H9 (cell line): ENCODE measurements at regions not wholly inside any gene's neighbourhood (a gene's known extent, or its start where the extent isn't known, plus 50 kb on each side); places are given as distances from the start of the nearest gene placed in this dataset.

ENCODE experiments used
- DNase-seq: peaks from one replicate; pipeline ENCODE4 v3.0.0-alpha.2; 2017
- H2AFZ ChIP-seq: one replicate; pipeline ENCODE4 v1.6.1; 2013; ENCODE audit warnings: mild to moderate bottlenecking, low read length, control low read depth, moderate library complexity
- H2AK5ac ChIP-seq: 2 replicates; pipeline ENCODE4 v1.6.1; 2013; ENCODE audit warnings: low read length, control low read depth, mixed read lengths; ENCODE audit not compliant: insufficient read length
- H2BK120ac ChIP-seq: one replicate; pipeline ENCODE4 v1.6.1; 2013; ENCODE audit warnings: low read depth, mild to moderate bottlenecking, low read length, control low read depth, inconsistent platforms; ENCODE audit not compliant: poor library complexity, severe bottlenecking
- H2BK12ac ChIP-seq: 2 replicates; pipeline ENCODE4 v1.6.1; 2013; ENCODE audit warnings: low read length, control low read depth, mixed read lengths, low read depth; ENCODE audit not compliant: insufficient read length
- H2BK15ac ChIP-seq: 2 replicates; pipeline ENCODE4 v1.6.1; 2013; ENCODE audit warnings: low read depth, low read length, control low read depth
- H2BK20ac ChIP-seq: one replicate; pipeline ENCODE4 v1.6.1; 2013; ENCODE audit warnings: low read depth, mild to moderate bottlenecking, low read length, control low read depth, inconsistent platforms; ENCODE audit not compliant: poor library complexity, severe bottlenecking
- H2BK5ac ChIP-seq: 2 replicates; pipeline ENCODE4 v1.6.1; 2013; ENCODE audit warnings: low read length, control low read depth, mixed read lengths; ENCODE audit not compliant: insufficient read length
- H3K14ac ChIP-seq: 2 replicates; pipeline ENCODE4 v1.6.1; 2013; ENCODE audit warnings: low read length, control low read depth; ENCODE audit not compliant: insufficient read depth
- H3K18ac ChIP-seq: 2 replicates; pipeline ENCODE4 v1.6.1; 2013; ENCODE audit warnings: low read depth, mild to moderate bottlenecking, mixed read lengths, low read length, control low read depth; ENCODE audit not compliant: insufficient read length
- H3K23ac ChIP-seq: 2 replicates; pipeline ENCODE4 v1.6.1; 2013; ENCODE audit warnings: low read length, control low read depth, mixed read lengths, low read depth; ENCODE audit not compliant: insufficient read length
- H3K23me2 ChIP-seq: 2 replicates; pipeline ENCODE4 v1.6.1; 2013; ENCODE audit warnings: low read depth, mild to moderate bottlenecking, mixed read lengths, low read length, control low read depth; ENCODE audit not compliant: insufficient read length, poor library complexity, severe bottlenecking
- H3K27ac ChIP-seq: 2 replicates; pipeline ENCODE4 v1.5.1; 2013; ENCODE audit warnings: low read length, control low read depth, mixed read lengths, low read depth; ENCODE audit not compliant: insufficient read length
- H3K27me3 ChIP-seq: 2 replicates; pipeline ENCODE4 v1.6.1; 2013; ENCODE audit warnings: low read length, control low read depth, inconsistent platforms; ENCODE audit not compliant: insufficient read depth
- H3K4ac ChIP-seq: 2 replicates; pipeline ENCODE4 v1.6.1; 2013; ENCODE audit warnings: low read depth, mild to moderate bottlenecking, control low read depth, inconsistent platforms, low read length, moderate library complexity
- H3K4me1 ChIP-seq: 2 replicates; pipeline ENCODE4 v1.6.1; 2013; ENCODE audit warnings: low read length, control low read depth, inconsistent platforms; ENCODE audit not compliant: insufficient read depth
- H3K4me2 ChIP-seq: 2 replicates; pipeline ENCODE4 v1.6.1; 2013; ENCODE audit warnings: low read length, control low read depth, mixed read lengths; ENCODE audit not compliant: insufficient read length, insufficient read depth
- H3K56ac ChIP-seq: 2 replicates; pipeline ENCODE4 v1.6.1; 2013; ENCODE audit warnings: low read depth, mild to moderate bottlenecking, mixed read lengths, low read length, control low read depth; ENCODE audit not compliant: insufficient read length
- H3K79me1 ChIP-seq: 2 replicates; pipeline ENCODE4 v1.6.1; 2013; ENCODE audit warnings: low read depth, mild to moderate bottlenecking, moderate library complexity, low read length, control low read depth, inconsistent platforms; ENCODE audit not compliant: insufficient read depth, poor library complexity, severe bottlenecking
- H3K79me2 ChIP-seq: 2 replicates; pipeline ENCODE4 v1.6.1; 2013; ENCODE audit warnings: low read length, control low read depth, inconsistent platforms; ENCODE audit not compliant: insufficient read depth
- H3K9ac ChIP-seq: 2 replicates; pipeline ENCODE4 v1.6.1; 2013; ENCODE audit warnings: low read length, control low read depth, mixed read lengths; ENCODE audit not compliant: insufficient read length; ENCODE audit errors: extremely low read depth
- H3K9me3 ChIP-seq: one replicate; pipeline ENCODE4 v1.6.1; 2013; ENCODE audit warnings: low read depth, low read length, inconsistent platforms; ENCODE audit not compliant: control insufficient read depth
- H3T11ph ChIP-seq: one replicate; pipeline ENCODE4 v1.6.1; 2013; ENCODE audit warnings: mild to moderate bottlenecking, low read length, control low read depth, inconsistent platforms
- H4K20me1 ChIP-seq: one replicate; pipeline ENCODE4 v1.6.1; 2013; ENCODE audit not compliant: control insufficient read depth, insufficient read length, insufficient read depth
- H4K5ac ChIP-seq: 2 replicates; pipeline ENCODE4 v1.6.1; 2013; ENCODE audit warnings: low read depth, mild to moderate bottlenecking, mixed read lengths, low read length, control low read depth; ENCODE audit not compliant: insufficient read length
- H4K8ac ChIP-seq: replicated peaks from 2 replicates; pipeline ENCODE4 v1.6.1; 2013; ENCODE audit warnings: low read length, control low read depth, mixed read lengths, low read depth; ENCODE audit not compliant: insufficient read length
- H4K91ac ChIP-seq: 2 replicates; pipeline ENCODE4 v1.6.1; 2013; ENCODE audit warnings: low read depth, mild to moderate bottlenecking, moderate library complexity, mixed read lengths, low read length, control low read depth; ENCODE audit not compliant: insufficient read length
- H3K27ac Mint-ChIP-seq, 3 experiments: 2 replicates in 2 of 3; 3 replicates in 1 of 3; pipeline ENCODE4 v1.8.0; 2020 to 2021; ENCODE audit warnings: mixed read lengths in 3 of 3, mild to moderate bottlenecking in 1 of 3, moderate library complexity in 1 of 3
- H3K27me3 Mint-ChIP-seq: 2 replicates; pipeline ENCODE4 v1.8.0; 2021; ENCODE audit warnings: low read depth, mild to moderate bottlenecking, moderate library complexity, mixed read lengths
- H3K36me3 Mint-ChIP-seq, 3 experiments: 2 replicates in 2 of 3; 3 replicates in 1 of 3; pipeline ENCODE4 v1.8.0; 2020 to 2021; ENCODE audit warnings: low read depth in 3 of 3, mixed read lengths in 3 of 3; ENCODE audit not compliant: insufficient read depth in 1 of 3
- H3K4me1 Mint-ChIP-seq, 2 experiments: 2 replicates each; pipeline ENCODE4 v1.8.0; 2020; ENCODE audit warnings: mixed read lengths in 2 of 2
- H3K4me3 Mint-ChIP-seq, 2 experiments: 2 replicates in 1 of 2; 3 replicates in 1 of 2; pipeline ENCODE4 v1.8.0; 2020 to 2021; ENCODE audit warnings: mild to moderate bottlenecking in 2 of 2, mixed read lengths in 2 of 2, moderate library complexity in 1 of 2
- H3K9me3 Mint-ChIP-seq, 2 experiments: 2 replicates in 1 of 2; 3 replicates in 1 of 2; pipeline ENCODE4 v1.8.0; 2020; ENCODE audit warnings: mild to moderate bottlenecking in 2 of 2, mixed read lengths in 2 of 2, moderate library complexity in 1 of 2
- whole genome bisulfite sequencing: extraction: QIAGEN DNeasy Blood & Tissue Kit; methylation state at CpG from one replicate; pipeline ENCODE4 v1.1.7; 2013; ENCODE audit warnings: missing lambda C conversion rate, low lambda C conversion rate, mixed read lengths; ENCODE audit not compliant: insufficient read length; ENCODE audit errors: extremely low coverage; 5-methylcytosine and 5-hydroxymethylcytosine counted together
- TF ChIP-seq, protein P1 (sequence below): fragments of 200-600 bp; sonication (generic); conservative IDR thresholded peaks from 3 replicates; pipeline ENCODE4 v1.8.0; 2021; ENCODE audit warnings: antibody characterized with exemption, mild to moderate bottlenecking

DNA sequence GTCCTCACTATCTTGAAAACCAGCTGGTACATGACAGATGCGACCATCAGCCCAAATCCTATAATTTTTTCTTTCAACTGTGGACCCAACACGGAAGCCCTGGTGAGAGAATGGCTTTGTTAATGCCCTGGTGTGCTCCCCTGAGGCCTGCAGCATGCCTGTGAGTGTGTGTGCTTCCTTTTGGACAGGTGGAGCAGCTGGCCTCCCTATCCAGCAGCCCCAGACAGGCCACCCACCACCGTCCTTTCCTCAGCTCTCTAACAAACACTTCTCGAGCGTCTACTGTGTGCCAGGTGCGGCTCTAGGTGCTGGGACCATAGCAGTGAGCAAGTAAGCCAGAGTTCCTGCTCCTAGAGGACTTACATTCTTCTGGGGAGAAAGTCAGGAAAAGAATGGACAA, 78.9 kb upstream of the GZMB start:
- Mint-ChIP-seq H3K4me1 (peaks cover 9% of the 10 kb centered on the region in 2 experiments), H3K9me3 (no peaks in the 10 kb centered on the region), H3K4me3 (no peak overlapping the region), H3K27me3 (peaks cover 2% of the 10 kb centered on the region; the same call in 1 of the 2 replicates), H3K36me3 (no peaks in the 10 kb centered on the region), H3K27ac (peak overlapping the region in 1 of 3 experiments; percentile 46; a peak in 1 of 7 replicates)
- H3K27me3 ChIP-seq, result no peaks in the 10 kb centered on the region
- no peak overlapping the region for H3K56ac ChIP-seq
- H4K5ac ChIP-seq, result no peak overlapping the region
- 0 out of 2 replicates have a peak overlapping the region, but pooled peaks have one; percentile 5 for H3K14ac ChIP-seq
- H3K79me2 ChIP-seq, result no peaks in the 10 kb centered on the region
- no peak overlapping the region for H2AK5ac ChIP-seq
- no peak overlapping the region for H3K4me2 ChIP-seq
- no peak for DNase-seq
- H3K4me1 ChIP-seq, result no peaks in the 10 kb centered on the region
- H3K23me2 ChIP-seq, result peaks cover 2% of the 10 kb centered on the region
- H2AFZ ChIP-seq, result no peak overlapping the region
- no peak overlapping the region for H2BK120ac ChIP-seq
- H3K9ac ChIP-seq, result no peak overlapping the region
- H4K91ac ChIP-seq, result no peak overlapping the region
- H3K23ac ChIP-seq, result no peak overlapping the region
- H4K8ac ChIP-seq, result no peak overlapping the region
- H3K9me3 ChIP-seq, result no peaks in the 10 kb centered on the region
- no peaks in the 10 kb centered on the region for H4K20me1 ChIP-seq
- no peak overlapping the region for H2BK5ac ChIP-seq
- no peak overlapping the region for H2BK15ac ChIP-seq
- H3K27ac ChIP-seq, result no peak overlapping the region
- TF ChIP-seq, protein P1, sequence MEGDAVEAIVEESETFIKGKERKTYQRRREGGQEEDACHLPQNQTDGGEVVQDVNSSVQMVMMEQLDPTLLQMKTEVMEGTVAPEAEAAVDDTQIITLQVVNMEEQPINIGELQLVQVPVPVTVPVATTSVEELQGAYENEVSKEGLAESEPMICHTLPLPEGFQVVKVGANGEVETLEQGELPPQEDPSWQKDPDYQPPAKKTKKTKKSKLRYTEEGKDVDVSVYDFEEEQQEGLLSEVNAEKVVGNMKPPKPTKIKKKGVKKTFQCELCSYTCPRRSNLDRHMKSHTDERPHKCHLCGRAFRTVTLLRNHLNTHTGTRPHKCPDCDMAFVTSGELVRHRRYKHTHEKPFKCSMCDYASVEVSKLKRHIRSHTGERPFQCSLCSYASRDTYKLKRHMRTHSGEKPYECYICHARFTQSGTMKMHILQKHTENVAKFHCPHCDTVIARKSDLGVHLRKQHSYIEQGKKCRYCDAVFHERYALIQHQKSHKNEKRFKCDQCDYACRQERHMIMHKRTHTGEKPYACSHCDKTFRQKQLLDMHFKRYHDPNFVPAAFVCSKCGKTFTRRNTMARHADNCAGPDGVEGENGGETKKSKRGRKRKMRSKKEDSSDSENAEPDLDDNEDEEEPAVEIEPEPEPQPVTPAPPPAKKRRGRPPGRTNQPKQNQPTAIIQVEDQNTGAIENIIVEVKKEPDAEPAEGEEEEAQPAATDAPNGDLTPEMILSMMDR, result no peak
- H2BK20ac ChIP-seq, result no peak overlapping the region
- H3K4ac ChIP-seq, result no peak overlapping the region
- no peak overlapping the region for H3T11ph ChIP-seq
- no CpG with 5 or more reads among the region's 6 CpGs for WGBS
- H3K18ac ChIP-seq, result no peak overlapping the region
- H2BK12ac ChIP-seq, result no peak overlapping the region
- no peaks in the 10 kb centered on the region for H3K79me1 ChIP-seq
